GM10248 (cell line): ENCODE measurements at regions not wholly inside any gene's neighbourhood (a gene's known extent, or its start where the extent isn't known, plus 50 kb on each side); places are given as distances from the start of the nearest gene placed in this dataset.
A peak's percentile ranks its signal among the peaks of the same experiment; 100 is the strongest.

Experiments
- CTCF ChIA-PET: fragments of 300-600 bp; sonication (Branson Sonifier 250); formaldehyde crosslinking; extraction: SDS; loops from one replicate; lab custom pipeline; 2021; ENCODE audit warnings: antibody characterized with exemption; lab: Yijun Ruan, JAX
- POLR2A ChIA-PET: fragments of 350-650 bp; sonication (Branson Sonifier 250); formaldehyde crosslinking; extraction: SDS; loops from one replicate; lab custom pipeline; 2020; ENCODE audit warnings: antibody characterized with exemption; lab: Yijun Ruan, JAX
- DNase-seq: peaks from one replicate; pipeline ENCODE4 v3.0.0; 2012; ENCODE audit errors: extremely low spot score
- TF ChIP-seq, protein P1 (sequence below): IDR thresholded peaks from 2 replicates; pipeline ENCODE4 v1.5.1; 2012; ENCODE audit warnings: mild to moderate bottlenecking, low read depth; ENCODE audit errors: extremely low read depth, missing control alignments, control extremely low read depth

DNA sequence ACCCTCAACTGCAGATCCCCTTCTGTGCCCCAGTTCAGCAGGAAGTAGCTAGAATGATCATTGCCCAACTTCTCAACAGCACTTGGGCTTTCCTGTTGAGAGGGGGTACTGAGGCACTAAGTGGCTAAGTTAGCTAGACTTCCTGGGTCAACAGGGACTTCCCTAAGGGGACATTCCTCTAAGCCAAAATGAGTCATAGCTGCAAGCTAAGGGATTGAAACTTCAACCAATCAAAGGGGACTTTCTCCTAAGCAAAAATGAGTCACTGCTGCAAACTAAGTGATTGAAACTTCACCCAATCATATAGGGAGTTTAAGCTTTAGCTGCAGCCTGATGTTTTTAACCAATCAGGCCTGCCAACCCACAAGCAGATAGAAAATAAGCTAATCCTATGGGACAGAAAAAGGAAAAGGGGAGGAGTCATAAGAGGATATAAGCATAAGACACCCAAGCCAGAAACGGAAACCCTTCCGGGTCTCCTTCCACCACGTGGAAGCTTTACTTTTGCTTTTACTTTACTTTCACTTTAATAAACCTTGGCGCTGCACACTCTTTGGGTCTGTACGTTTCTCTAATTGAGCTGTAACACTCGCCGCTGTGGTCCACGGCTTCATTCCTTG is 659.0 kb upstream of the HS3ST5 start:
- TF ChIP-seq, protein P1, sequence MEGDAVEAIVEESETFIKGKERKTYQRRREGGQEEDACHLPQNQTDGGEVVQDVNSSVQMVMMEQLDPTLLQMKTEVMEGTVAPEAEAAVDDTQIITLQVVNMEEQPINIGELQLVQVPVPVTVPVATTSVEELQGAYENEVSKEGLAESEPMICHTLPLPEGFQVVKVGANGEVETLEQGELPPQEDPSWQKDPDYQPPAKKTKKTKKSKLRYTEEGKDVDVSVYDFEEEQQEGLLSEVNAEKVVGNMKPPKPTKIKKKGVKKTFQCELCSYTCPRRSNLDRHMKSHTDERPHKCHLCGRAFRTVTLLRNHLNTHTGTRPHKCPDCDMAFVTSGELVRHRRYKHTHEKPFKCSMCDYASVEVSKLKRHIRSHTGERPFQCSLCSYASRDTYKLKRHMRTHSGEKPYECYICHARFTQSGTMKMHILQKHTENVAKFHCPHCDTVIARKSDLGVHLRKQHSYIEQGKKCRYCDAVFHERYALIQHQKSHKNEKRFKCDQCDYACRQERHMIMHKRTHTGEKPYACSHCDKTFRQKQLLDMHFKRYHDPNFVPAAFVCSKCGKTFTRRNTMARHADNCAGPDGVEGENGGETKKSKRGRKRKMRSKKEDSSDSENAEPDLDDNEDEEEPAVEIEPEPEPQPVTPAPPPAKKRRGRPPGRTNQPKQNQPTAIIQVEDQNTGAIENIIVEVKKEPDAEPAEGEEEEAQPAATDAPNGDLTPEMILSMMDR = no peak
- no peak for DNase-seq
- CTCF ChIA-PET = interaction anchor here (1.5 to 1.8 kb wide), 2 partner anchors 13 to 209 kb away, joined by 3 to 4 read pairs; no protein-coding TSS in a partner anchor
- POLR2A ChIA-PET = no interaction called here

DNA sequence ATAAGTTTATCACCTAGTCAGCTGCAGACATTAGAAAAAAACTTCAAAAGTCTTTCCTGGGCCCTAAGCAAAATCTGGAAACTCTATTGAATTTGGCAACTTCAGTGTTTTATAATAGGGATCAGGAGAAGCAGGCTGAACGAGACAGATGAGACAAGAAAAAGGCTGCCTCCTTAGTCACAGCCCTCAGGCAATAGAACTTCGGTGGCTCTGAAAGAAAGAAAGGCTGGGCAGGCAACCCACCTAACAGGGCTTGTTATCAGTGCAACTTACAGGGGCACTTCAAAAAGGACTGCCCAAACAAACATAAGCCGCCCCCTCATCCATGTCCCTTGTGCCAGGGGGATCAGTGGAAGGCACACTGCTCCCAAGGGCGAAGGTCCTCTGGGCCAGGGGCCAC is 657.9 kb upstream of the HS3ST5 start:
- ChIA-PET POLR2A (no interaction called here), CTCF (interaction anchor here (1.8 kb wide), 1 partner anchor 12 kb away, joined by 4 read pairs; no protein-coding TSS in a partner anchor)
- TF ChIP-seq, protein P1 = no peak
- no peak for DNase-seq

DNA sequence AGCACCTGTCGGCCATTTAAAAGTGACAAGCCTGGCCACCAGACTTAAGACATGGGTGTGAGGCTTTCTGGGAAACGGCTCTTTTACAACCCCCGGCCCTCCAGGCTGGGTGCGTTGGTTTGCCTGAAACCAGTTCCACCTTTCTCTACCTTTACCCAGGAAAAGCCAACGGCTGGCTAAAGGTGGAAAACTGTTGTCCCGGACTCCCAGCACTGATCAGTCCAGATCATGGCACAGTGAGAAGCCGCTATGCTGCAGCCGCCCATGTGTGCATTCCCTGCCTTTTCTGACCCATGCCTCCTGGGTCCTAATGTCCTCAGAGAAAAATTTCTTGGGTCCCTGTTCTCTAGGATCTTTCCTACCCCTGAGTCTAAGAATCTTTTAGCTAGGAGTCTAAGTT is 655.7 kb upstream of the HS3ST5 start:
- POLR2A ChIA-PET = no interaction called here
- CTCF ChIA-PET = interaction anchor here (1.0 to 1.1 kb wide), 2 partner anchors 9 to 20 kb away, joined by 4 to 5 read pairs; no protein-coding TSS in a partner anchor
- DNase-seq = no peak
- TF ChIP-seq, protein P1 = no peak

- CTCF ChIA-PET = interaction anchor here (1.0 to 1.1 kb wide), 2 partner anchors 8 to 19 kb away, joined by 4 to 5 read pairs; no protein-coding TSS in a partner anchor
- no peak for DNase-seq
- TF ChIP-seq, protein P1 = no peak
- POLR2A ChIA-PET = no interaction called here
Observed at GRCh38 chr6:114997813-114998292, 655.0 kb upstream of the HS3ST5 start.

GRCh38 chr6:114995526-114995925 is 652.7 kb upstream of the HS3ST5 start:
- CTCF ChIA-PET = no interaction called here
- TF ChIP-seq, protein P1 = no peak
- POLR2A ChIA-PET = no interaction called here
- no peak for DNase-seq

GRCh38 chr6:114989279-114989964 is 646.6 kb upstream of the HS3ST5 start:
- TF ChIP-seq, protein P1 = no peak
- CTCF ChIA-PET = interaction anchor here (1.3 to 1.9 kb wide), 2 partner anchors 9 to 12 kb away, joined by 4 to 5 read pairs; no protein-coding TSS in a partner anchor
- POLR2A ChIA-PET = no interaction called here
- DNase-seq = peak; percentile 10
